Suprapubic skin (tissue), 4 donors: ENCODE measurements at regions not wholly inside any gene's neighbourhood (a gene's known extent, or its start where the extent isn't known, plus 50 kb on each side); places are given as distances from the start of the nearest gene placed in this dataset.

ENCODE experiments used
- EP300 ChIP-seq: sonication (generic); formaldehyde crosslinking; IDR thresholded peaks from one replicate; pipeline ENCODE4 v1.6.1; 2017; ENCODE audit warnings: antibody characterized with exemption
- POLR2A ChIP-seq, 2 donors: fragments of 450-650 bp; IDR thresholded peaks; one replicate each; pipeline ENCODE4 v1.6.1; 2017; ENCODE audit warnings: antibody characterized with exemption in 2 of 2, mild to moderate bottlenecking in 2 of 2, moderate library complexity in 2 of 2
- POLR2AphosphoS5 ChIP-seq, 3 donors: sonication (generic); formaldehyde crosslinking; IDR thresholded peaks; one replicate each; pipeline ENCODE4 v1.6.1; 2017; ENCODE audit warnings: antibody characterized with exemption in 3 of 3
- TF ChIP-seq, protein P1 (sequence below), 2 donors: fragments of 200-600 bp in 1 of 2; fragments of 450-650 bp in 1 of 2; sonication (generic) in 1 of 2; IDR thresholded peaks; one replicate each; pipeline ENCODE4 v1.5.1; 2016 to 2019; ENCODE audit warnings: antibody characterized with exemption in 2 of 2, mild to moderate bottlenecking in 1 of 2, moderate library complexity in 1 of 2

DNA sequence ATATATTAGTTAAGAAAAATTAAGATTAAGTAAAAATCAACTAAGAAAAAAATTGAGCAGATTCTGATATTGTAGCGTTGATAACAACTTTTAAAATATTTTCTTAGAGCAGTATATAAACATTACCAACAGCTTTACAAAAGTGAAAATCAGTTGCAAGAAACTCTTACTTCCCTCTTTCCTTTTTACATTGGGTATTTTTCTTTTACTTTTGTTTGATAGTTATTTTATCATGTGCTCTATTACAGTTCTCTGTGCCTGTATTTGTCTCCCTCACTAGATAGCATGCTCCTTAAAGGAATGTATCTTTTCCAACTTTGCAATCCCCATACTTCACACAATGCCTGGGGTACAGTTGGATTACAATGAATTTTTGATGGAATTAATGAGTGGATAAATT lies 87.5 kb upstream of the P3H2 start:
- TF ChIP-seq, protein P1, sequence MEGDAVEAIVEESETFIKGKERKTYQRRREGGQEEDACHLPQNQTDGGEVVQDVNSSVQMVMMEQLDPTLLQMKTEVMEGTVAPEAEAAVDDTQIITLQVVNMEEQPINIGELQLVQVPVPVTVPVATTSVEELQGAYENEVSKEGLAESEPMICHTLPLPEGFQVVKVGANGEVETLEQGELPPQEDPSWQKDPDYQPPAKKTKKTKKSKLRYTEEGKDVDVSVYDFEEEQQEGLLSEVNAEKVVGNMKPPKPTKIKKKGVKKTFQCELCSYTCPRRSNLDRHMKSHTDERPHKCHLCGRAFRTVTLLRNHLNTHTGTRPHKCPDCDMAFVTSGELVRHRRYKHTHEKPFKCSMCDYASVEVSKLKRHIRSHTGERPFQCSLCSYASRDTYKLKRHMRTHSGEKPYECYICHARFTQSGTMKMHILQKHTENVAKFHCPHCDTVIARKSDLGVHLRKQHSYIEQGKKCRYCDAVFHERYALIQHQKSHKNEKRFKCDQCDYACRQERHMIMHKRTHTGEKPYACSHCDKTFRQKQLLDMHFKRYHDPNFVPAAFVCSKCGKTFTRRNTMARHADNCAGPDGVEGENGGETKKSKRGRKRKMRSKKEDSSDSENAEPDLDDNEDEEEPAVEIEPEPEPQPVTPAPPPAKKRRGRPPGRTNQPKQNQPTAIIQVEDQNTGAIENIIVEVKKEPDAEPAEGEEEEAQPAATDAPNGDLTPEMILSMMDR (IDR thresholded peaks at IDR 0.05), result no peak
- no peak for TF ChIP-seq POLR2AphosphoS5 (IDR thresholded peaks at IDR 0.05)
- no peak for TF ChIP-seq EP300
- no peak for TF ChIP-seq POLR2A (IDR thresholded peaks at IDR 0.05)
